Adrenal gland (tissue), 5 donors: ENCODE measurements at regions not wholly inside any gene's neighbourhood (a gene's known extent, or its start where the extent isn't known, plus 50 kb on each side); places are given as distances from the start of the nearest gene placed in this dataset.

Experiments used
- CTCF ChIP-seq, 6 experiments: fragments of 450-650 bp in 4 of 6; fragments of 200-600 bp in 2 of 6; sonication (generic) in 1 of 6; IDR thresholded peaks; 1 replicate in 5 of 6; 2 replicates in 1 of 6; pipeline versions ENCODE4 v1.5.1 to v1.8.0; 2016 to 2021; ENCODE audit warnings: antibody characterized with exemption in 6 of 6, mild to moderate bottlenecking in 2 of 6, moderate library complexity in 1 of 6
- POLR2A ChIP-seq, 2 donors: fragments of 450-650 bp; IDR thresholded peaks; one replicate each; pipeline ENCODE4 v1.6.1; 2017; ENCODE audit warnings: antibody characterized with exemption in 2 of 2, mild to moderate bottlenecking in 2 of 2, moderate library complexity in 1 of 2
- donor health status: DM: no; HTN: no; CAD: no.

- TF ChIP-seq POLR2A (IDR thresholded peaks at IDR 0.05) = no peak
- TF ChIP-seq CTCF (IDR thresholded peaks at IDR 0.05) = no peak
Measured at GRCh38 chr20:52422574-52423336, 231.2 kb upstream of the ZFP64 start.
